ENCODE measurements at regions not wholly inside any gene's neighbourhood (a gene's known extent, or its start where the extent isn't known, plus 50 kb on each side); places are given as distances from the start of the nearest gene placed in this dataset.

GRCh38 chr6:143598466-143599080, 79.2 kb upstream of the PHACTR2 start:
- no peak overlapping the region for H3K18ac ChIP-seq (ENCODE audit: extremely low read depth, low read length)
- DNase-seq (ENCODE audit: low read depth in 1 of 2, low spot score in 2 of 2) (no peak), FAIRE-seq (no peak)
- TF ChIP-seq RFX5 (IDR thresholded peaks at IDR 0.05; ENCODE audit: borderline replicate concordance, low read depth, low read length): no peak
- no peak for TF ChIP-seq SP2 (IDR thresholded peaks at IDR 0.05; ENCODE audit: low read length)
- no peak for TF ChIP-seq POLR2AphosphoS5 (IDR thresholded peaks at IDR 0.05; ENCODE audit: low read depth, low read length)
- TF ChIP-seq JUND (IDR thresholded peaks at IDR 0.05; ENCODE audit: low read length): no peak
- TF ChIP-seq RXRA (IDR thresholded peaks at IDR 0.05; ENCODE audit: insufficient read depth, low read depth, low read length): no peak
- no peak overlapping the region for H4K5ac ChIP-seq (ENCODE audit: insufficient read length, low read depth, low read length)
- no peaks in the 10 kb centered on the region for H3K9me3 ChIP-seq (ENCODE audit: insufficient read depth in 2 of 2, low read depth in 1 of 2, low read length in 1 of 2)
- H2BK120ac ChIP-seq (replicated peaks; ENCODE audit: low read depth, low read length): no peak overlapping the region
- no peak overlapping the region for H2AK5ac ChIP-seq (ENCODE audit: low read depth, low read length)
- no peaks in the 10 kb centered on the region for H3K79me2 ChIP-seq (ENCODE audit: control insufficient read depth in 1 of 2, insufficient read depth in 2 of 2, low read length in 2 of 2)
- H3K27me3 ChIP-seq (replicated peaks in 1 of 4; ENCODE audit: control insufficient read depth in 3 of 4, extremely low read depth in 1 of 4, insufficient read depth in 3 of 4, low read length in 3 of 4): no peaks in the 10 kb centered on the region
- no peaks in the 10 kb centered on the region for H3K36me3 ChIP-seq (ENCODE audit: control insufficient read depth in 2 of 4, insufficient read depth in 4 of 4, low read length in 3 of 4)
- no peak overlapping the region for H3K4me2 ChIP-seq (ENCODE audit: insufficient read depth in 1 of 2, low read depth in 2 of 2, low read length in 2 of 2)
- H2BK12ac ChIP-seq (ENCODE audit: low read depth, low read length): no peak overlapping the region
- H3K27ac ChIP-seq (ENCODE audit: low read depth, low read length): no peak overlapping the region
- WGBS, 2 experiments (ENCODE audit: extremely low coverage in 1 of 2, insufficient coverage in 1 of 2, insufficient read length in 1 of 2, insufficient replicate concordance in 2 of 2, low coverage in 1 of 2, low lambda C conversion rate in 2 of 2, missing lambda C conversion rate in 1 of 2): 85% methylated on average over 3 of the region's 3 CpGs; no CpG with 5 or more reads in 1 of the 2 experiments
- H2BK5ac ChIP-seq (ENCODE audit: low read depth, low read length): no peak overlapping the region
- H3K9ac ChIP-seq (replicated peaks in 1 of 4; ENCODE audit: extremely low read depth in 1 of 4, low read depth in 3 of 4, low read length in 3 of 4): no peak overlapping the region
- H4K91ac ChIP-seq (replicated peaks; ENCODE audit: insufficient read length, low read length): no peak overlapping the region
- no peaks in the 10 kb centered on the region for H3K79me1 ChIP-seq (ENCODE audit: low read depth, low read length)
- POLR2A ChIA-PET (ENCODE audit: partially characterized antibody): no interaction called here
- no peak overlapping the region for H2BK15ac ChIP-seq (ENCODE audit: low read length)
- H2BK20ac ChIP-seq (ENCODE audit: low read length): no peak overlapping the region
- H3K56ac ChIP-seq (replicated peaks; ENCODE audit: insufficient read length, low read depth, low read length): no peak overlapping the region
- H4K20me1 ChIP-seq (replicated peaks in 1 of 2; ENCODE audit: control insufficient read depth in 1 of 2, insufficient read depth in 2 of 2, low read length in 2 of 2): no peaks in the 10 kb centered on the region
- no peak overlapping the region for H4K8ac ChIP-seq (ENCODE audit: extremely low read depth, insufficient read depth, low read length)
- H3K23ac ChIP-seq (ENCODE audit: insufficient read length): no peak overlapping the region
- H2AFZ ChIP-seq (ENCODE audit: low read length): no peak overlapping the region
- CTCF ChIA-PET (ENCODE audit: partially characterized antibody): interaction anchor here (3.1 kb wide), 1 partner anchor 23 kb away, joined by 13 read pairs; no protein-coding TSS in a partner anchor
- peaks cover 0 to 5% (median 1%) of the 10 kb centered on the region in 4 experiments; a peak in 3 of 7 replicates for H3K4me1 ChIP-seq (replicated peaks in 1 of 4; ENCODE audit: control insufficient read depth in 3 of 4, insufficient read depth in 4 of 4, low read length in 3 of 4)
- H3K4me3 ChIP-seq (ENCODE audit: extremely low read depth in 1 of 4, insufficient read depth in 2 of 4, low read depth in 3 of 4, low read length in 4 of 4): no peak overlapping the region
- H3K4ac ChIP-seq (replicated peaks; ENCODE audit: insufficient read length, low read depth, low read length): no peak overlapping the region
- H3K23me2 ChIP-seq (ENCODE audit: low read depth, low read length): no peaks in the 10 kb centered on the region
- H3K14ac ChIP-seq (ENCODE audit: insufficient read length): no peak overlapping the region

All from H1 (cell line).